Stimulated activated CD4-positive, alpha-beta T cell treated with anti-CD3 and anti-CD28 coated beads, TNF-alpha, amount 100 ng/mL, for 48 hours (primary cell): ENCODE measurements at regions not wholly inside any gene's neighbourhood (a gene's known extent, or its start where the extent isn't known, plus 50 kb on each side); places are given as distances from the start of the nearest gene placed in this dataset.

Experiments used
- DNase-seq, 3 donors: peaks; one replicate each; pipeline ENCODE4 v3.0.0-alpha.2; 2020; ENCODE audit warnings: low read depth in 3 of 3

GRCh38 chr9:14031810-14032209, 282.1 kb downstream of the NFIB start:
- DNase-seq = no peak

GRCh38 chr9:14031060-14031414, 282.9 kb downstream of the NFIB start:
- DNase-seq = no peak

- no peak for DNase-seq
Observed at GRCh38 chr9:14030375-14031059, 283.4 kb downstream of the NFIB start.

- DNase-seq = no peak
Observed at GRCh38 chr9:14029806-14030374, 284.1 kb downstream of the NFIB start.

GRCh38 chr9:14027116-14027800, 286.7 kb downstream of the NFIB start:
- no peak for DNase-seq

- DNase-seq = no peak
Observed at GRCh38 chr9:14025741-14026140, 288.2 kb downstream of the NFIB start.

- DNase-seq = no peak
Observed at GRCh38 chr9:14023285-14023684, 290.7 kb downstream of the NFIB start.

- DNase-seq = no peak
Observed at GRCh38 chr9:14021871-14022525, 291.9 kb downstream of the NFIB start.

GRCh38 chr9:14018081-14018480, 295.9 kb downstream of the NFIB start:
- DNase-seq = no peak

- DNase-seq = no peak
Observed at GRCh38 chr9:14014744-14015143, 299.2 kb downstream of the NFIB start.

- DNase-seq = no peak
Observed at GRCh38 chr9:14014218-14014617, 299.7 kb downstream of the NFIB start.

GRCh38 chr9:14011799-14012560, 302.0 kb downstream of the NFIB start:
- no peak for DNase-seq

GRCh38 chr9:14007190-14007769, 306.7 kb downstream of the NFIB start:
- no peak for DNase-seq

- no peak for DNase-seq
Observed at GRCh38 chr9:14006386-14007187, 307.4 kb downstream of the NFIB start.

- no peak for DNase-seq
Observed at GRCh38 chr9:14004110-14004509, 309.8 kb downstream of the NFIB start.

- no peak for DNase-seq
Observed at GRCh38 chr9:13994240-13994639, 319.7 kb downstream of the NFIB start.

- DNase-seq = no peak
Observed at GRCh38 chr9:13993632-13994185, 320.2 kb downstream of the NFIB start.

GRCh38 chr9:13992138-13993088, 321.5 kb downstream of the NFIB start:
- DNase-seq = no peak

- DNase-seq = no peak
Observed at GRCh38 chr9:13991395-13991794, 322.5 kb downstream of the NFIB start.
